Stimulated activated CD4-positive, alpha-beta T cell treated with anti-CD3 and anti-CD28 coated beads, TNF-alpha, amount 100 ng/mL, for 24 hours (primary cell): ENCODE measurements at regions not wholly inside any gene's neighbourhood (a gene's known extent, or its start where the extent isn't known, plus 50 kb on each side); places are given as distances from the start of the nearest gene placed in this dataset.

Source experiments
- DNase-seq, 3 experiments: peaks; one replicate each; pipeline ENCODE4 v3.0.0-alpha.2; 2020; ENCODE audit warnings: low read depth in 3 of 3

DNA sequence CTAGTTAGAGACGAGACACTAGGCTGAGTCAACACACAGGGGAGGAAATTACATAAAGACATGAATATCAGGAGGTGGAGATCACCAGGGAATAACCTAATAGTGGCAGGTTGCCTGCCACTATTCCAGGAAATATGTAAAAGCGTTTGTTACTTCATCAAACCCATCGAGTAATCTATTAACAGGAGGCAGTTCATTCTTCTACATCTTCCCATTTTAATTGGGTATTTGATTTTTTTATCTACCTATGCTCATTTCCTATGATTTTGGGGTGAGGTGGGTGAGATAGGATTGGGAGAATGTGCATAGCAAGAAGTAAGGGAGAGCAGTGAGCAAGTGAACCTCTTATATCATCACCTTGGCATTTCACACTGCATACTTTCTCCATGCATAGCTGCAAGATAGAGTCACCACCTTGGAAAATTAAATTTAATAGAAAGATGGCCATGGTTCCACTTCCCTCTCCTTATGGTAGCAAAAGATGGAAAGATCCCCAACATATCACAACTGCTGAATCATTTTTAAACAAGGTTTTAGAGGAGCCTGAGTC, 312.2 kb downstream of the TMEM114 start:
- DNase-seq: no peak

DNA sequence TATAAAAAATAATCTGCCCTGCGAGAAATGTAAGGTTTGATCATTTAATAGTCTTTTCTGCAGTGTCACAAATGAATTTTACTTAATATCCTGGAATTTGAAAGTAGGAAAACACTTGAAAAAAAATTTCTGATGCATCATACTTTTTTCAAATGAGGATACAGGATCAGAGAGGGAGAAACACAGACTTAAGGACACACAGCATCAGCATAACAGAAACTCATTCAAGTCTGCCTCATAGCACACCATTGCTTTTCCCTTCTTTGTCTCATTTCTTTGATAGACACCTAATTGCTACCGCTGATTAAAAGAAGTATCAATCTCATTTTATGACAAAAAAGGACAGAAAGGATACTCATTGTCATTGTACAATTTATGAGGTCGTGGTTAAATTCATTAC, 319.0 kb downstream of the TMEM114 start:
- no peak for DNase-seq

- DNase-seq: no peak
These were observed 328.0 kb downstream of the TMEM114 start for GRCh38 chr16:8262299-8262698.

- no peak for DNase-seq
These were observed 330.2 kb downstream of the TMEM114 start for GRCh38 chr16:8260140-8260539.

- DNase-seq: no peak
These were observed 331.8 kb downstream of the TMEM114 start for GRCh38 chr16:8258523-8258922.

DNA sequence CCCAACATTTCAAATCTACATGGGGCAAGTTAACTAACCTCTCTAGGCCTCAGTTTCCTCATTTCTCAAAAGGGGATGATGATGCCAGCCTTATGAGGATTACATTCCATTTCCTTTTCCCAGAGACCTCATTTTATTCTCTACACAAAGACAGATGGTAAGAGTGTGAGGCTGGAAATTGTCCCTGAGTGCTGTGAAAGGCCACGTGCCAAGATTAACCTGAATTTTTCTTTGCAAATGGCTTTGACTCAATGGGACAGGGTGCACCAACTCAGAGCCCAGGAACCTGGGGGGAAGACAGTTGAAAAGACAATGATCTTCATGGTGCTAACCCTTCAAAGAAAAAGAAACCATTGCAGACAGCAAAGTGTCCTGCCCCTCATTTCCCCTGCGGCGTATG, 332.8 kb downstream of the TMEM114 start:
- no peak for DNase-seq

DNA sequence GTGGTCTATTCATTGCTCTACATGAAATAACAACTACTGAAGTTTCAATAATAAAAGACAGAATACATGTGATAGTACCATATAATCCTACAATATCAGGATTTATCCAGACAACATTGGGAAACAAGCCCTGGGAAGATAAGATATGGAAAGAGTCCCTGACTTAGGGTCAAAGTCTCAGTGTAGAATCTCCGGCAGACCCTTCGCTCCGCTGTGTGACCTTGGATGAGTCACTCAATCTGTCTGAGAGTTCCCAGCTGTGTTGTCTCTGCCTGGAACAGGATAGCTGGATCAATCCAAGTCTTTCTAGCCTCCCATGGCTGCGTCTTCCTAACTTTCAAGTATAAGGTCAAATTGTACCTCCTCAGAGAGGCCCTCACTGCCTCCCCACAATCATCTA, 335.9 kb downstream of the TMEM114 start:
- no peak for DNase-seq

- DNase-seq: no peak
These were observed 336.6 kb downstream of the TMEM114 start for GRCh38 chr16:8253718-8254117.

DNA sequence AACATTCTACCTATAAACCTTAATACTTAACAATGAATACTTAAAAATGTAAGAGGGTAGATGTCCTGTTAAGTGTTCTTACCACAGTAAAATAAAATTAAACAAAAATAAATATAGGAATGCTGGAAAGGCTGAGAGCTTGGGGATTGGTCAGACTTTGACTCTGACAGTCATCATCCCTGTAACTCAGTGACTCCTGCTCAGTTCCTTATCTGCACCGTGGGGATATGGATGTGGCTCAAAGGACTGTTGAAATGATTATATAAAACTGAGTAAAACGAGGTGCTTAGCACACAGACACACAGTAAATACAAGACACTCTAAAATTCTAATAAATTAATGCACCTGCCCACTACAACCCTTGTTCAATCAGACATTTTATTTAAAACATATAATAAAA, 338.6 kb downstream of the TMEM114 start:
- no peak for DNase-seq

GRCh38 chr16:8251298-8251697, 339.0 kb downstream of the TMEM114 start:
- DNase-seq: no peak

DNA sequence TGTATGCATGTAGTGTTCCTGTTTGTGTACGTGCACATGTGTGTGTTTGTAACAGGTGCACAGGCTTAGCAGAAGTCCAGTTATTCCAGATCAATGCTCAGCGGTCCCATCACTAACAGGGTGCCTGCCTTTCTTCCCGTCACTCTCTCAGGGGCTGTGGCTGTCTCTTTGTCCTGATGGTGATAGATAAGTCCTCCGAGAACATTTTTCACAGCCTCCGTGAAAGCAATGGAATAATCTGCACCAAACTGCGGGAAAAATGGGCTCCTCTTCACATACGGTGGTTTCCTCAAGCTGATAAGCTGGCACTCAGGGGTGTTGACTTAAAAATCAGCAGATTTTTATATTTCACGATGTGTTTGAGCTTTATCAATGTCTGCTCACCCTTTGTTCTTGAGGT, 342.3 kb downstream of the TMEM114 start:
- DNase-seq: no peak

DNA sequence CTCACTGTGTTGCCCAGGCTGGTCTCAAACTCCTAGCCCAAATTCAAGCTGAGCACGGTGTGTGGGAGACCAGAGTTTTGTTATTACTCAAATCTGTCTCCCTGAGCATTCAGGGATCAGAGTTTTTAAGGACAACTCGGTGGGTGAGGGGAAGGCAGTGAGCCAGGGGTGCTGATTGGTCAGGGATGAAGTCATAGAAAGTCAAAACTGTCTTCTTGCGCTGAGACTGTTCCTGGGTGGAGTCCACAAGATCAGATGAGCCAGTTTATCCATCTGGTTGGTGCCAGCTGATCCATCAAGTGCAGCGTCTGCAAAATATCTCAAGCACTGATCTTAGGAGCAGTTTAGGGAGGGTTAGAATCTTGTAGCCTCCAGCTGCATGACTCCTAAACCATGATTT, 346.3 kb downstream of the TMEM114 start:
- DNase-seq: no peak

- no peak for DNase-seq
These were observed 348.9 kb downstream of the TMEM114 start for GRCh38 chr16:8241408-8241807.

GRCh38 chr16:8239443-8239842, 350.9 kb downstream of the TMEM114 start:
- DNase-seq: no peak

GRCh38 chr16:8237452-8237851, 352.9 kb downstream of the TMEM114 start:
- no peak for DNase-seq

GRCh38 chr16:8236816-8237215, 353.5 kb downstream of the TMEM114 start:
- no peak for DNase-seq

DNA sequence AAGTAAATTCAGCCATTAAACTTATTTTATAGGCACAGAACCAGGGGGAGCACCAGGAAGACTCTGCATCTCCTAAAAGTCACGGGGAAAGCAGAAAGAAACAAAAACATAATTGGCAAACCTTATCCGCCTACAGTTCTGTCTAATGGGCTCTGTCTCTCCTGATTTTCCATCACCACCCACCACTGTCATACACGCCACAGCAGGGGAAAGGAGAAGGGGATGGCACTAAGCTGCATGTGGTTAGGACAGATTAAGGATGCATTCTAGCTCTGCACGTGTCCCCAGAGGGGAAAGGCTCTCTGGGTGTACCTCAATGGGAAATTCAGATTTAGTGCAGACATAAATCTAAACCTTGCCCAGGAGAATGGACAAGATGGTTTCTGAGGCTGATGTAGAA, 359.8 kb downstream of the TMEM114 start:
- DNase-seq: no peak

- DNase-seq: no peak
These were observed 361.2 kb downstream of the TMEM114 start for GRCh38 chr16:8229011-8229520.

DNA sequence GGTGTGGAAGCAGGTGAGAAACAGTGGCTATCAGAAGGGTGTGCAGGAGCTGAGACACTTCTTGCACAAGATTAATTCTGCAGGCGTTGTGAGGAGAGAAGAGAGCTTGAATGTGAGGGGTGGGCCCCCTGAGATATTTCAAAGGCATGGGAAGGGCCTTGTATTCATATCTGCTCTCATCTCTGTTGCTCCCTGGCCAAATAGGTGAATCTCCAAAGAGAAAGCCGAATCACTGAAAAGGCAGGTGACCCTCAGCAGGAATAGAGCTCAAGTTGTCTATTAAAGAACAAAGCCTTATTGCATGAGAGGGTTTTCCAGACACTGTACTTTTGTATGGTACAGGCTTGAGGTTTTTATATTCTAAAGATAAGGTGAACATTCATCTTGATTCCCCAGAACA, 373.1 kb downstream of the TMEM114 start:
- no peak for DNase-seq

DNA sequence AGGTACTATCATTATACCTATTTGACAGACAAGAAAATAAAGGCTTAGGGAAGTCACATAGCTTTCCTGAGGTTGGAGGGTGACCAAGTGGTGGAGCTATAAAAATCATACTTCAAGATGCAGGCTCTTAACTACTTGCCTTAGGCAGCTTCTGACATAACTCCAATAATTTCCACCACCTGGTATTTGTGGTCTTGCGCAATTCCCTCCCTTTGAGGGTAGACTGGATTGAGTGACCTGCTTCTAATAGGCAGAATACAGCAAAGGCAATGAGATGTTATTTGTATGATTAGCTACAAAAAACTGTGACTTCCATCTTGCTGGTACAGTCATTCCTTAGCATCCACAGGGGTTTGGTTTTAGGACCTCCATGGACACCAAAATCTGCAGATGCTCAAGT, 385.5 kb downstream of the TMEM114 start:
- DNase-seq: no peak

DNA sequence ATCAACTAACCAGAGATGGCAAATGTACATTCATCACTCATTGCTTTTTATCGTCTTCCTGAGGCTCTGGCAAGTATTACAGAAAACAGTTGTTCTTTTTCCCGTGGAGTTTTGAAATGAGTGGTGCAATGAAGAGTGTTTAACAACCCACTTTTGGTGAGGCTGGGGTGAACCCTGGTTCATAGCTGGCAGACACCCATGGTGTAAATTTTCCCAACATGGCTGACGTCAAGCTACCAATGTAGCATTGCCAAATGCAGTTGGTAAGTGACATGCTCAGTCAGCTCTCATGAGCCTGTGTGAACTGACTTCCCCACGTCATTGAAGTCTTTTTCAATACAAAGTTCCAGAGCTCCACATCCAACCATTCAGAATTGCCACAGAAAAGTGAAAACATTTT, 386.2 kb downstream of the TMEM114 start:
- DNase-seq: no peak

DNA sequence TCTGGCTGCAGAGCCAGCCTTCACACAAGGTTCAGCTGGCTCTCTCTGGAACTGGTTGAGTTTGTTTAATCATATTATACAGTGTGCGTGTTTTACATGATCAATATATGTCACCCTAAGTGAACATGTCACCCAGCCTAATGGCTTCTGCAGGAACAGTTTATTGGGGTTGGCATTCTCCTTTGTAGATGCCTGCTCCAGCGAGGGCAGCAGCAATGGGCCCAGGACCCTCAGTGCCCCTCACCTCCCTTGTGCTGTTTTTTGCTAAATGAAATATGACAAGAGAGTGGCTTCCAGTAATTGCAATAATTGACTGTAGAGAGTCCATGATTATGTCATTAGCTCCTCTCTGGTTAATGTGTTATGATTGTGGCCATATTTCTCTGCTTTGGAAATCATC, 387.2 kb downstream of the TMEM114 start:
- no peak for DNase-seq

- DNase-seq: no peak
These were observed 389.5 kb downstream of the TMEM114 start for GRCh38 chr16:8200839-8201238.

DNA sequence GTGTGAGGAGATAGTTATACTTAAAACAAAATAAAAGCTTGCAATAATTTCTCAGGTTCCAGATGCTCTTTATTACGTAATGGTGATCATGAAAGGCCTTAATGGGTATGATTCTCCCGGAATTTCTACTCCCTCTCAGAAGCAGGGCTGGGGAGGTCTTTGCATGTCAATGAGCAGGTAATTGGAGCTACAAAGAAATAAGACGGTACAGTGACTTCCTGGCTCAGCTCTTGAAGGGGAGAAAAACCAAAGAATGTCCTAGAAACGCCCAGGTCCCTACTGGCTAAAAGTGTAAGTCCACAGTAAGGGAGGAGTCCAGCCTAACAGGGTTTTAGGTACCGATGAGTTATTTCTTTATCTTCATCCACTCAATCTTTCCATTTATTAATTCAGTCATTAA, 390.9 kb downstream of the TMEM114 start:
- no peak for DNase-seq
